Stimulated activated CD4-positive, alpha-beta T cell treated with anti-CD3 and anti-CD28 coated beads, Interleukin-1b, Interleukin-23, amount 100 ng/mL, for 24 hours (primary cell): ENCODE measurements at regions not wholly inside any gene's neighbourhood (a gene's known extent, or its start where the extent isn't known, plus 50 kb on each side); places are given as distances from the start of the nearest gene placed in this dataset.

Experiments used
- DNase-seq, 4 experiments: peaks; one replicate each; pipeline ENCODE4 v3.0.0-alpha.2; 2020; ENCODE audit warnings: low read depth in 4 of 4, low spot score in 1 of 4

DNA sequence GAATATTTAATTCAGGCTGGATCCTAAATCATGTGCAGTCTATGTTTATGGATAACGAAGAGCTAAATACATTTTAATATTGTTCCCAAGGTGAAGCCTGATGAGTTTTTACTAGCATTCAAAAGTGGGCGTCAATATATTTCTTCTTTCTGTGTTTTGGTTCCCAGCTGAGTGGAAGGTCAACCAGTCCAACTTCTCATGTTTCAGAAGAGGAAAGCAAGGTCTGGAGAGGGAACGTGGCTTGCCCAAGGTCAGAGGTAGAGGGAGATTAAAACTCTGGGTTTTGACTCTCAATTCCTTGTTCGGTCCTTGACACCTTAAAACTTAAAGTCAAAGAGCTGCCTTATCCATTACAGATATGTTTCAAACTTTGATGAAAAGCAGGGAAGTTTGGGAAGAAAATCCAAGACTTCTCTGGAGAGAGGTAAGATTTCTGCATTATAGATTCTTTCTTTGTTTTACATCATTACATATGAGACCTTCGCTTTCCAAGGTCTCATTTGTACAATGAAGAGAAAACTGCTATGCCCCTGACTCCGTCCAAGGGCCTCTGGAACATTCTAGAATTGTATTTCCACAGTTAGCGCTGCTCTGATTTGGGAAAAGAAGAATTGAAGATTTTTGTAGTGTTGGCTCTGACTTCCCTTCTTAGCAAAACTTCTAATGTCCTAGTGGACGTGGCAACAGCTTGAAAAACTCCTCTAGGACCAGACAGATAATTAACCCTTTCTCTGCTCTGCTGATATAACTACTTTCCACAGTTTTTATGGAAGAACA, 57.7 kb upstream of the HES1 start:
- DNase-seq, result no peak

DNA sequence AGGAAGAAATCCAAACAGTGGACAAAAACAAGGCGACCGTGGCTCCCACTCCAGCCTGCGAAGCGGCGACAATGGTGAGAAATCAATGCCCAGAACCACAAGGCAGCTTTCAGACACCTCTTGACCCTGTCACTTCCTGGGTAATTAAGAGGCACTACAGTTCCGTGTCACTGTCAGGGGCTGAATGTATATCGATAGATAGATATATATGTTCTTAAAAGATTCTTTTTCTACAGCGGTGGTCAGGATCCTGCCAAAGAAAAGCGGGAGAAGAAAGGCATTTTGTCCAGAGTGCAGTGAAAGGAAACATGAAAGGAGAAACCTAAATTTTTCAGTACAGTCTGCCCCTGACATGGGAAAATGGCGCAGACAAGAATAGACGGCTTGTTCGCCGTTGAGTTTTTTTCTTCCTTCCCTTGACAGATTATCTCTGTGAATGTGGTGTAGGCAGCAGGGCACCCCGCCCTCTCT, 56.2 kb upstream of the HES1 start:
- DNase-seq, result no peak

DNA sequence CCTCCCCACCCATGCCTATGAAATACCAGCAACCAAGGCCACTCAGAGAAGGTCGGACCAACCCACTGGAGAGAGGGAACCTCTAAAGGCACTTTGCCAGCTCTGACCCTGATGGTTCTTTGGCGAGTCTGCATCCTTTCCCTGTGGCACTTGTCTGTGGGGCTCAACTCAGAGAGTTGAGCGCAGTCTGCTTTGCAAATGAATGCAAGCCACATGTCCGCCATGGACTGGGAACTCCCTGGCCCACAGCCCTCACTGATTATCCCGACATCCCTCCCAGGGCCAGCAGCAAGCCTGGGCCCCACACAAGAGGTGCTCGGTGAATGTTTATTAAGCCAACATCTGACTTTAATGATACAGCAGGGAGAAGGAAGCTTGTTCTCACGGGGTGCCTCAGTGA, 55.5 kb upstream of the HES1 start:
- no peak for DNase-seq

DNA sequence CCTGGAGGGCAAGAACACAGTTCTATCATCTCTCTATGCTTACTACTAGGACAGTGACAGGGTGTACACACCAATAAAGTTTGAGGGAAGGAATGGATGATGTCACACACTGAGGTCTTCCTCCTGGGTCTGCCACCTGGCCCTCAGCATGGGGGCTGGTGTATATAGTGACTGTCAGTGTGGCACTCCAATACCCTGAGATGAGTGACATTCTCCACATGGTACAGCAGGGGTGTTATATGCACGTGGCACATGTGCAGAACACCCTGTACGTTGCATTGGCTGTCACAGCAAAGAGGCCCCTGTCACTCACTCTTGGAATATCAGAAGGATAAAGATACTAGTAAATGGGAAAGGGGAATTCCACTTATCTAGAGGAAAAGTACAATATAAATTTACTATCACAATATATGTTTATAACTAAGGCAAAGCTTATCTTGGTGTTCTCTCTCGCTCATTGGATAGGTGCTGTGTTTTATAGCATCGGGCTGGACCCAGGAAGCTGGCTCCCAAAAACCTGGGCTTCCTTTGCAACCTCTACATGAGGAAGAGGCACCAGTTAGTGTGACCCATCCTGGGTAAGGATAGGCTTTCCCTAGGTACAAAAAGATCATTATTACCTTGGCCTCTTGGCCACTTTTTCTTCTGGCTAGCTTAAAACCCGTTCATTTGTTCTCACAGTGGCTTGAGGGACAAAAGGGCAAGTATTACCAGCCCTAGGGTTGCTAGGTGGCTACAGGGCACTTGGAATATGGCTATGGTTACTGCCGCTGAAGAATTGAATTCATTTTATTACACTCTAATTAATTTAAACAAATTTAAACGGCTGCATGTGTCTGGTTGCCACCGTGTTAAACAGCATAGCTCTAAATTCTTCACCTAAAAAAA, 54.8 kb upstream of the HES1 start:
- DNase-seq, result no peak

DNA sequence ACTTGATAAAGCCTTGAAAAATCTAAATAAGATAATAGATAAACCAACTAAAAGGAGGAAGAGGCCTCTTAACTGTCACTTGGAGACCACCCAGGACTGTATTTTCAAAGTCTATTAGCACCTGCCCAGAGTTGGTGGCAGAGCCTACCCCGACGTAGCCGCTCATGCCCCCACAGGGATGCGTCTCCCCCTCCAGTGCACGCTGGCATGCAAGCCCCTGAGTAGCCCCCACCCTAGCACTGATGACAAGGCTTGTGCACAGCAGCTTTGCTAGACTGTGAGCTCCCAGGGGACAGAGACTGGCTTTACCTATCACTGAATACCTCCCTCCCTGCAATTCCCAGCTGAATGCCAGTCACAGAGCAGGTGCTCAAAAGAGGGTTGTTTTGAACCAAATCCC, 54.1 kb upstream of the HES1 start:
- DNase-seq, result no peak

DNA sequence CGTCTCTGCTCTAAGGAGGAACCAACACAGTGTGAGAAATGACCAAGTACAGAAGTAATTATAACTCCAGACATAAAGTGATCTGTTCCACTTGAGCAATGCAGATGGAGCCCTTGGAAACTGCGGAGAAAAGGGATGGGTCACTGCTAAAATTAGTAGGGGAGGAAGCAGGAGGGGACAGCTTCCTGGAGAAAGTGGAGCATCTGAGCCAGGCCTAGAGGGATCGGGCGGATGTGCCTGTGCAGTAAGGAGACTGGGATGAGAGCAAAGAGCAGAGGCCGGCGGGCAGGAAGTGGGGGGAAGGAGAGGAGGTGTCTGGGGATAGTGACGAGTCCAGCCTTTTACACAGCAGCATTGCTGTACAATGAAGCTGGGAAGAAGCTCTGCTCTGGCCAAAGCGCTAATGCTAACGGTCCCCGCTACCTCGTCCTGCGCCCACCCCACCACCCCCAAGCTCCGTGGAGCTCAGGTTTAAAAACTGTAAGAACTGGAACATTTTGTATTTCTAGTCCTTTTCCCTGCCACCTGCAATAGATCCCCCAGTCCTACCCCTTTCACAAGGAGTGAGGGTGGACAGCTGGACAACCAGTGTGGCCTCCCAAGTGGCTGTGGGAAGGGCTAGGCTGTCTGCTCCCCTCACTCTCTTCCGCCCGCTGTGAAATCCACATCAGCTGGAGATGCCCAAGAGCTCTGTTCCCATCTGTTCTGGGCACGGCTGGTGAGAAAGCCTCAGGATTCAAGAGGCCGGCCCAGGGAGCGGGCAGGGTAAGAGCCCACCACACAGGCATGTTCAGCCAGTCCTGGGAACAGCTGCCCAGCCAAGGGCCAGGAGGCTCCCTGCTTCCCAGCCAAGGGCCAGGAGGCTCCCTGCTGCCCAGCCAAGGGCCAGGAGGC, 53.0 kb upstream of the HES1 start:
- no peak for DNase-seq

DNA sequence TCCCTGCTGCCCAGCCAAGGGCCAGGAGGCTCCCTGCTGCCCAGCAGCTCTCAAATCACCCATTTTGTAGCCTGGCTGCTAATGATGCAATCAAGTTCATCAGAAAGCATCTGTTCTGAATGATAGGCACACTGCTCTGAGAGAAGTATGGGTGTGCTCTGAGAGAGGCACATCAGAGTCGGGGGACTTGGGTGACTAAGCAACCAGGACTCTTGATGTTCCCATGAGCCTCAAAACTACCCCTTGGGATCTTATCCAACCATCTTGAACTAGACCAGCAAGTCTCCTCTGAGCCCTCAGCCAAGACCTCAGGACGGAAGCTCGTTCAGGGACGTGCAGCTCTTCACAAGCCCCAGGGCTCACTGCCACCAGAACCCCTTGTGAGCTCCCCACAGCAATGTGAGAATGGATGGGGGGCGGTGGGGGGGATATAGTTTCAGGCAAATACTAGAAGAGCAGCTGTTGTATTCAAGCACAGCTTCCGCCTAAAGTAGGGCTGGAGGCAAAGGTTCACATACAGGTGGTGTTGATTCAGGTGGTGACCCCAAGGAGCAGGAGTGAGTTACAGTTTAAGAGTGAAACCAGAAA, 52.2 kb upstream of the HES1 start:
- DNase-seq, result no peak

DNA sequence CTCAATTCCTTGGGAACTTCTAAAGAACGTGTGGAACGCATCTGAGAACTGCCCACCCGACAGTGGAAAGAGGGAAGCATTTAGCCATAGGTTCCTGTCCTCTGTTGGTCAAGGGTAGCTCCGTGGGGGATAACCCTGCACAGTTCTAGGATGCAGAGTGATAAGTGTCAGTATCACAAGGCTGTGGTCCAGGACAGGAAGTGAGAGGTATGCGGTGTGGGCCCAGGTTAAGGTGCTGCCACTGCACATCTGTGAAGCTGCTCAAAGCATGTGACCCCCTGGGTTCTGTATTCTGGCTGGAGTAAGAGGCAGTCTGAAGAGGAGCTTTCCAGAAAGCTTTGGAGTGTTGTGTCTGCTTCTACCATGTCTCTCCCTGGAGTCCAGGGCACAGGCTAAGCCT, 51.7 kb upstream of the HES1 start:
- no peak for DNase-seq
